ENCODE measurements at regions not wholly inside any gene's neighbourhood (a gene's known extent, or its start where the extent isn't known, plus 50 kb on each side); places are given as distances from the start of the nearest gene placed in this dataset.

GRCh38 chr3:159560214-159560979, 428.2 kb upstream of the IL12A start:
- no peaks in the 10 kb centered on the region for H3K36me3 Mint-ChIP-seq (ENCODE audit: low read depth)
- no peaks in the 10 kb centered on the region for H3K4me1 Mint-ChIP-seq (ENCODE audit: low read depth)
- no peak overlapping the region for H3K4me3 Mint-ChIP-seq
- no peaks in the 10 kb centered on the region for H3K27me3 Mint-ChIP-seq (ENCODE audit: low read depth)
- no peak overlapping the region for H3K27ac Mint-ChIP-seq
- H3K9me3 Mint-ChIP-seq, result no peaks in the 10 kb centered on the region

GRCh38 chr3:159565313-159565712, 423.3 kb upstream of the IL12A start:
- H3K27me3 Mint-ChIP-seq (ENCODE audit: low read depth), result no peaks in the 10 kb centered on the region
- no peaks in the 10 kb centered on the region for H3K4me1 Mint-ChIP-seq (ENCODE audit: low read depth)
- no peak overlapping the region for H3K4me3 Mint-ChIP-seq
- no peaks in the 10 kb centered on the region for H3K36me3 Mint-ChIP-seq (ENCODE audit: low read depth)
- H3K9me3 Mint-ChIP-seq, result no peaks in the 10 kb centered on the region
- no peak overlapping the region for H3K27ac Mint-ChIP-seq

- no peaks in the 10 kb centered on the region for H3K36me3 Mint-ChIP-seq (ENCODE audit: low read depth)
These were observed 405.0 kb upstream of the IL12A start for GRCh38 chr3:159583662-159584061.

GRCh38 chr3:159584421-159584820, 404.2 kb upstream of the IL12A start:
- H3K9me3 Mint-ChIP-seq, result peaks cover 6% of the 10 kb centered on the region

More at GRCh38 chr3:159583662-159584061, 405.0 kb upstream of the IL12A start:
- H3K27me3 Mint-ChIP-seq (ENCODE audit: low read depth), result no peaks in the 10 kb centered on the region
- no peak overlapping the region for H3K27ac Mint-ChIP-seq
- peaks cover 2% of the 10 kb centered on the region for H3K9me3 Mint-ChIP-seq
- H3K4me3 Mint-ChIP-seq, result no peak overlapping the region
- no peaks in the 10 kb centered on the region for H3K4me1 Mint-ChIP-seq (ENCODE audit: low read depth)

GRCh38 chr3:159586571-159587202, 401.9 kb upstream of the IL12A start:
- H3K4me3 Mint-ChIP-seq, result no peak overlapping the region
- H3K27me3 Mint-ChIP-seq (ENCODE audit: low read depth), result no peaks in the 10 kb centered on the region
- H3K9me3 Mint-ChIP-seq, result peaks cover 16% of the 10 kb centered on the region
- no peak overlapping the region for H3K27ac Mint-ChIP-seq
- no peaks in the 10 kb centered on the region for H3K4me1 Mint-ChIP-seq (ENCODE audit: low read depth)
- H3K36me3 Mint-ChIP-seq (ENCODE audit: low read depth), result no peaks in the 10 kb centered on the region

More at GRCh38 chr3:159584421-159584820, 404.2 kb upstream of the IL12A start:
- Mint-ChIP-seq H3K27me3 (ENCODE audit: low read depth) (no peaks in the 10 kb centered on the region), H3K4me3 (no peak overlapping the region), H3K36me3 (ENCODE audit: low read depth) (no peaks in the 10 kb centered on the region), H3K27ac (no peak overlapping the region), H3K4me1 (ENCODE audit: low read depth) (no peaks in the 10 kb centered on the region)

- Mint-ChIP-seq H3K27ac (no peak overlapping the region), H3K4me3 (no peak overlapping the region), H3K36me3 (ENCODE audit: low read depth) (no peaks in the 10 kb centered on the region), H3K27me3 (ENCODE audit: low read depth) (no peaks in the 10 kb centered on the region), H3K9me3 (peaks cover 10% of the 10 kb centered on the region), H3K4me1 (ENCODE audit: low read depth) (no peaks in the 10 kb centered on the region)
These were observed 394.6 kb upstream of the IL12A start for GRCh38 chr3:159593927-159594605.

GRCh38 chr3:159600291-159600690, 388.3 kb upstream of the IL12A start:
- Mint-ChIP-seq H3K4me1 (ENCODE audit: low read depth) (no peaks in the 10 kb centered on the region), H3K9me3 (peaks cover 17% of the 10 kb centered on the region), H3K4me3 (no peak overlapping the region), H3K27me3 (ENCODE audit: low read depth) (no peaks in the 10 kb centered on the region), H3K27ac (no peak overlapping the region), H3K36me3 (ENCODE audit: low read depth) (no peaks in the 10 kb centered on the region)

GRCh38 chr3:159604151-159604581, 384.5 kb upstream of the IL12A start:
- H3K9me3 Mint-ChIP-seq, result peaks cover 17% of the 10 kb centered on the region
- H3K4me1 Mint-ChIP-seq (ENCODE audit: low read depth), result no peaks in the 10 kb centered on the region
- no peaks in the 10 kb centered on the region for H3K27me3 Mint-ChIP-seq (ENCODE audit: low read depth)

GRCh38 chr3:159605101-159605500, 383.5 kb upstream of the IL12A start:
- Mint-ChIP-seq H3K4me3 (no peak overlapping the region), H3K27ac (no peak overlapping the region), H3K27me3 (ENCODE audit: low read depth) (no peaks in the 10 kb centered on the region), H3K9me3 (peaks cover 11% of the 10 kb centered on the region), H3K36me3 (ENCODE audit: low read depth) (no peaks in the 10 kb centered on the region), H3K4me1 (ENCODE audit: low read depth) (no peaks in the 10 kb centered on the region)

More at GRCh38 chr3:159604151-159604581, 384.5 kb upstream of the IL12A start:
- H3K4me3 Mint-ChIP-seq, result no peak overlapping the region
- H3K27ac Mint-ChIP-seq, result no peak overlapping the region
- H3K36me3 Mint-ChIP-seq (ENCODE audit: low read depth), result no peaks in the 10 kb centered on the region

GRCh38 chr3:159605776-159606175, 382.9 kb upstream of the IL12A start:
- Mint-ChIP-seq H3K36me3 (ENCODE audit: low read depth) (no peaks in the 10 kb centered on the region), H3K27ac (no peak overlapping the region), H3K4me3 (no peak overlapping the region), H3K27me3 (ENCODE audit: low read depth) (no peaks in the 10 kb centered on the region), H3K4me1 (ENCODE audit: low read depth) (no peaks in the 10 kb centered on the region), H3K9me3 (peaks cover 7% of the 10 kb centered on the region)

GRCh38 chr3:159607856-159608255, 380.8 kb upstream of the IL12A start:
- H3K27ac Mint-ChIP-seq, result no peak overlapping the region
- H3K4me3 Mint-ChIP-seq, result no peak overlapping the region
- no peaks in the 10 kb centered on the region for H3K36me3 Mint-ChIP-seq (ENCODE audit: low read depth)
- no peaks in the 10 kb centered on the region for H3K27me3 Mint-ChIP-seq (ENCODE audit: low read depth)
- H3K4me1 Mint-ChIP-seq (ENCODE audit: low read depth), result no peaks in the 10 kb centered on the region
- no peaks in the 10 kb centered on the region for H3K9me3 Mint-ChIP-seq

GRCh38 chr3:159608311-159608710, 380.3 kb upstream of the IL12A start:
- H3K4me1 Mint-ChIP-seq (ENCODE audit: low read depth), result no peaks in the 10 kb centered on the region
- no peaks in the 10 kb centered on the region for H3K36me3 Mint-ChIP-seq (ENCODE audit: low read depth)
- H3K9me3 Mint-ChIP-seq, result no peaks in the 10 kb centered on the region
- H3K27me3 Mint-ChIP-seq (ENCODE audit: low read depth), result no peaks in the 10 kb centered on the region
- H3K4me3 Mint-ChIP-seq, result no peak overlapping the region
- H3K27ac Mint-ChIP-seq, result no peak overlapping the region

GRCh38 chr3:159609625-159610024, 379.0 kb upstream of the IL12A start:
- H3K4me1 Mint-ChIP-seq (ENCODE audit: low read depth), result no peaks in the 10 kb centered on the region
- no peak overlapping the region for H3K4me3 Mint-ChIP-seq
- no peaks in the 10 kb centered on the region for H3K27me3 Mint-ChIP-seq (ENCODE audit: low read depth)
- H3K36me3 Mint-ChIP-seq (ENCODE audit: low read depth), result no peaks in the 10 kb centered on the region
- H3K27ac Mint-ChIP-seq, result no peak overlapping the region
- no peaks in the 10 kb centered on the region for H3K9me3 Mint-ChIP-seq

- Mint-ChIP-seq H3K36me3 (ENCODE audit: low read depth) (no peaks in the 10 kb centered on the region), H3K4me1 (ENCODE audit: low read depth) (no peaks in the 10 kb centered on the region), H3K9me3 (no peaks in the 10 kb centered on the region), H3K27ac (no peak overlapping the region), H3K4me3 (no peak overlapping the region), H3K27me3 (ENCODE audit: low read depth) (no peaks in the 10 kb centered on the region)
These were observed 372.3 kb upstream of the IL12A start for GRCh38 chr3:159616234-159616825.

Measured in T-helper 1 cell treated with Interleukin-12 subunit alpha and Interleukin-12 subunit beta and Interleukin-4 antibody, amounts not matched to agents 30 μg/mL and 1 μg/mL, for 36 hours (primary cell).